Activated CD4-positive, alpha-beta memory T cell treated with anti-CD3 and anti-CD28 coated beads for 36 hours (primary cell): ENCODE measurements at regions not wholly inside any gene's neighbourhood (a gene's known extent, or its start where the extent isn't known, plus 50 kb on each side); places are given as distances from the start of the nearest gene placed in this dataset.

Experiments used
- CTCF ChIA-PET: fragments of 350-600 bp; sonication (Branson Sonifier 250); formaldehyde crosslinking; loops from one replicate; lab custom pipeline; 2021; ENCODE audit warnings: antibody characterized with exemption, inconsistent platforms; lab: Charles Lee
- POLR2A ChIA-PET: fragments of 350-600 bp; sonication (Branson Sonifier 250); formaldehyde crosslinking; loops from one replicate; lab custom pipeline; 2021; ENCODE audit warnings: antibody characterized with exemption; lab: Charles Lee
- DNase-seq: peaks from one replicate; pipeline ENCODE4 v3.0.0-alpha.2; 2020
- H3K27ac Mint-ChIP-seq: one replicate; pipeline ENCODE4 v1.8.0; 2021; ENCODE audit warnings: mixed read lengths
- H3K27me3 Mint-ChIP-seq: one replicate; pipeline ENCODE4 v1.8.0; 2021; ENCODE audit warnings: mixed read lengths
- H3K36me3 Mint-ChIP-seq: one replicate; pipeline ENCODE4 v1.8.0; 2021; ENCODE audit warnings: mixed read lengths
- H3K4me1 Mint-ChIP-seq: one replicate; pipeline ENCODE4 v1.8.0; 2021; ENCODE audit warnings: low read depth, mixed read lengths
- H3K4me3 Mint-ChIP-seq: one replicate; pipeline ENCODE4 v1.8.0; 2021; ENCODE audit warnings: mild to moderate bottlenecking, mixed read lengths
- H3K9me3 Mint-ChIP-seq: one replicate; pipeline ENCODE4 v1.8.0; 2021; ENCODE audit warnings: mixed read lengths
- intact Hi-C: fragments of 100-400 bp; cut with micrococcal nuclease; formaldehyde crosslinking; loops from one replicate; pipeline ENCODE4 v1.15.1; 2023

DNA sequence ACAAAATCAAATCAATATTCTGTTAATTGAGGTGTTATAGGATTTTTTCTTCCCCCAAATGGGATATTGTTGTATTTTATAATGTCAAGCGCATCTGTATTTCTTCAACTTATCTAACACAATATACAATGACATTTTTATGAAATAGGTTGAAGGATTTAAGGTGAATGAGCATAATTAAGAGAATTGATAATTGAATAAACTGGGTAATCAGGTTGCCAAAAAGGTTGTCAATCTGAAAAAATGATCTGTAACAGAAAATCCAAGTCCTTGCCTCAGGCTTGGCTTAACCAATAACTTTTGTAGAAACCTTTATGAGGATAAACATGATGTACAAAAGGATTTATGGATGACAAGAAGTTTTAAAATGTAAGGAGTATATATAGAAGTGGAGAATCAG lies 1101.7 kb upstream of the EYS start:
- no peak overlapping the region for H3K27ac Mint-ChIP-seq
- ChIA-PET CTCF (no interaction called here), POLR2A (no interaction called here)
- H3K27me3 Mint-ChIP-seq, result no peaks in the 10 kb centered on the region
- H3K4me3 Mint-ChIP-seq, result no peak overlapping the region
- DNase-seq, result no peak
- H3K4me1 Mint-ChIP-seq, result no peaks in the 10 kb centered on the region
- peaks cover 6% of the 10 kb centered on the region for H3K9me3 Mint-ChIP-seq
- intact Hi-C loops, result no loop called here
- no peaks in the 10 kb centered on the region for H3K36me3 Mint-ChIP-seq

DNA sequence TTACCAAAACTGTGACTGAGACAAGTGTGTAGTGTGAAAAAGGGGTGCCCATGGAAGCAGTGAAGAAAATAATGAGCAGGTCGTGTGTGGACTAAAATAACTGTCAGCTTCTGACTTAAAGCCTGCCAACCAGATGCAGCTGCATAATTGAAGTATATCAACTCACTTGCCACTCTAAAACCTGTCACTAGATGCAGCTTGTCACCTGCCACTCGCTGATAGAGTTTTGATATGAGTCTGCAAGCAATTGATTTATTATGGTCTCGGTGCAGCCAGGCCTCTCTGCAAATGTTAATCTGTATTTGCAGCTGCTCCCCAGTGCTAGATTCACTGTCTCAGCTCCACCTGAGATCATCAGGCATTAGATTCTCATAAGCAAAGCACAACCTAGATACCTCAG lies 1090.0 kb upstream of the EYS start:
- no peaks in the 10 kb centered on the region for H3K4me1 Mint-ChIP-seq
- CTCF ChIA-PET, result no interaction called here
- H3K9me3 Mint-ChIP-seq, result peaks cover 15% of the 10 kb centered on the region
- POLR2A ChIA-PET, result no interaction called here
- H3K36me3 Mint-ChIP-seq, result no peaks in the 10 kb centered on the region
- no peak for DNase-seq
- no peaks in the 10 kb centered on the region for H3K27me3 Mint-ChIP-seq
- intact Hi-C loops, result no loop called here
- H3K4me3 Mint-ChIP-seq, result no peak overlapping the region
- no peak overlapping the region for H3K27ac Mint-ChIP-seq

DNA sequence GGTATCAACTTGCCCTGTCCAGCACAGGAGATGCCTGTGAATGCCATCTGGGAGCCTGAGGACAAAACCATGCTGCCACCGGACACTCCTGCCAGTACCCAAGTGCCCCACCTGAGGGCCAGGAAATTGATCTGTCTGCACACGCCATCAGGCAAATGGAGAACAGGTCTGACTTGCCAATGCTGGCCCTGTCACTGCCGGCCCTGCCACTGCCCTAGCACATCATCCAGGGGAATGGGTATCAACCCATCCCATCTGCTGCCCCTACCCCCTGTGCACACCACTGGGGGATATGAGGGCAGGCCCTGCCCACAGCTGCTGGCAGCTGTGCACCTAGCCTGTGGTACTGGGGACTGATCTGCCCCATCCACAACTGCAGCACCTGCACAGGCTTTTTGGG lies 1081.6 kb upstream of the EYS start:
- H3K4me1 Mint-ChIP-seq, result no peaks in the 10 kb centered on the region
- ChIA-PET POLR2A (no interaction called here), CTCF (no interaction called here)
- H3K27ac Mint-ChIP-seq, result no peak overlapping the region
- intact Hi-C loops, result no loop called here
- DNase-seq, result no peak
- H3K9me3 Mint-ChIP-seq, result peaks cover 3% of the 10 kb centered on the region
- H3K27me3 Mint-ChIP-seq, result no peaks in the 10 kb centered on the region
- no peaks in the 10 kb centered on the region for H3K36me3 Mint-ChIP-seq
- no peak overlapping the region for H3K4me3 Mint-ChIP-seq

DNA sequence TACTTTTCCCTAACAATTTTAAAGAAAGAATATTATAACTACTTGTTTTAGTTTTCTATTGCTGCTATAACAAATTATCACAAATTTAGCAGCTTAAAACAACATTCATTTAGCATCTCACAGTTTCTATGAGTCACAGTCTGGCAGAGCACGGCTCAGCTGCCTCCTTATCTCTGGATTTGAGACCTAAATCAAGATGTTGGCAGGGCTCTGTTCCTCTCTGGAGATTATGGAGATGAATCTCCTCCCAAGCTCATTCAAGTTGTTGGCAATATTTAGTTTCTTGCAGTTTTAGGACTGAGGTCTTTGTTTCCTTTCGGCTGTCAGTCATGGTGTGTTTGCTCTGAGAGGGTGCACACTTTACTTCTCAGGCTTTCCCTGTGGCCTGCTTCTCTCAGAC lies 1065.8 kb upstream of the EYS start:
- Mint-ChIP-seq H3K27me3 (no peaks in the 10 kb centered on the region), H3K4me1 (no peaks in the 10 kb centered on the region), H3K4me3 (no peak overlapping the region), H3K9me3 (peaks cover 17% of the 10 kb centered on the region), H3K27ac (no peak overlapping the region), H3K36me3 (no peaks in the 10 kb centered on the region)
- CTCF ChIA-PET, result no interaction called here
- POLR2A ChIA-PET, result no interaction called here
- intact Hi-C loops, result no loop called here
- DNase-seq, result no peak

DNA sequence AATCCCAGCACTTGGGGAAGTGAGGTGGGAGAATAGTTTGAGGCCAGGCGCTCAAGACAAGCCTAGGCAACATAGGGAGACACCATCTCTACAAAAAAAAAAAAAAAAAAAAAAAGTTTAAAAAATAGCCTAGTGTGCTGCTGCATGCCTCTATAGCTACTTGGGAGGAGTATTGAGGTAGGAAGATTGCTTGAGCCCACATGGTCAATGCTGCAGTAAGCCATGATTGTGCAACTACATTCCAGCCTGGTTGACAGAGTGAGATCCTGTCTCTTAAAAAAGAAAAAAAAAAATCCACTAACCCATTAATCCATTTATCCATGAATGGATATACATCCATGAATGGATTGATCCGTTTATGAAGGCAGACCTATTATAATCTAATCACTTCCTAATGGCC lies 1064.6 kb upstream of the EYS start:
- ChIA-PET CTCF (no interaction called here), POLR2A (no interaction called here)
- H3K9me3 Mint-ChIP-seq, result peaks cover 12% of the 10 kb centered on the region
- H3K4me3 Mint-ChIP-seq, result no peak overlapping the region
- no peak overlapping the region for H3K27ac Mint-ChIP-seq
- H3K4me1 Mint-ChIP-seq, result no peaks in the 10 kb centered on the region
- H3K27me3 Mint-ChIP-seq, result no peaks in the 10 kb centered on the region
- intact Hi-C loops, result no loop called here
- no peaks in the 10 kb centered on the region for H3K36me3 Mint-ChIP-seq
- no peak for DNase-seq

DNA sequence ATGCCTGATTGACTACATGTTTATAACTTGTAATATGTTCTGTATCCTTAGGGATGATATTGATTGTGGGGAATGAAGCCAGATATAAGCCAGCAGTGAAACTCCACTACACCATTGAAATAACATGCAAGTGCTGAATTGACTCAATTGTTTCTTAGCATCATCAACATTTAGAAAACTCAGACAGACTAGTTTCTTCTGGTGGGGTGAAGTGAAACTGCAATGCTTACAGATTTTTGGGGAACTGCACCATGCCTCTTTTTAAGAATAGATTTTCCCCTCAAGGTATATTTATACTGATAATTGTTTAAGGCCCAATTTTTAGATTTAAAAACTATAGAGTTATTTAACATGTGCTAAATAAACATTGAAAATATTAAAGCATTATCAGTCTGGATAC lies 1044.6 kb upstream of the EYS start:
- POLR2A ChIA-PET, result no interaction called here
- DNase-seq, result no peak
- no peak overlapping the region for H3K27ac Mint-ChIP-seq
- H3K36me3 Mint-ChIP-seq, result no peaks in the 10 kb centered on the region
- H3K4me3 Mint-ChIP-seq, result no peak overlapping the region
- H3K27me3 Mint-ChIP-seq, result no peaks in the 10 kb centered on the region
- H3K4me1 Mint-ChIP-seq, result no peaks in the 10 kb centered on the region
- CTCF ChIA-PET, result no interaction called here
- peaks cover 4% of the 10 kb centered on the region for H3K9me3 Mint-ChIP-seq
- intact Hi-C loops, result no loop called here

DNA sequence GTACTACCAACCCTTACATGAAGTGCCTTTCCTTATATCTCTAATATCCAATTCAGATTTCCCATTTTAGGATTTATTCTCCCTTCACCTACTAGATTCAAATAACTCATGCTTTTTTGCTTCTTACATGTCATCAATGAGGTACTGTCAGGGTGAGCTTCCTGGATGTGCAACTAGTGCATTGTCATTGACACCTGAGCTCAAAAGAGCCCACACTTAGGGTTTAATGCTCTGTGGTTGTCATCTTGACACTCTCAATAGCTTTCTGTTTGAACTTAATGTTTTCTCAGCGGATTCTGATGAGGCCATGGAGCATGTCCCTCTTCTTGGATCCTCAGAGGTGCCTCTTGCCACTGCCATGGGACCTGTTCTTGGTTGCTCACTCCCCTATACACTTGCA lies 1033.3 kb upstream of the EYS start:
- ChIA-PET CTCF (no interaction called here), POLR2A (no interaction called here)
- H3K4me1 Mint-ChIP-seq, result no peaks in the 10 kb centered on the region
- DNase-seq, result no peak
- H3K27me3 Mint-ChIP-seq, result no peaks in the 10 kb centered on the region
- no peak overlapping the region for H3K27ac Mint-ChIP-seq
- intact Hi-C loops, result no loop called here
- H3K4me3 Mint-ChIP-seq, result no peak overlapping the region
- H3K36me3 Mint-ChIP-seq, result no peaks in the 10 kb centered on the region
- peaks cover 5% of the 10 kb centered on the region for H3K9me3 Mint-ChIP-seq

DNA sequence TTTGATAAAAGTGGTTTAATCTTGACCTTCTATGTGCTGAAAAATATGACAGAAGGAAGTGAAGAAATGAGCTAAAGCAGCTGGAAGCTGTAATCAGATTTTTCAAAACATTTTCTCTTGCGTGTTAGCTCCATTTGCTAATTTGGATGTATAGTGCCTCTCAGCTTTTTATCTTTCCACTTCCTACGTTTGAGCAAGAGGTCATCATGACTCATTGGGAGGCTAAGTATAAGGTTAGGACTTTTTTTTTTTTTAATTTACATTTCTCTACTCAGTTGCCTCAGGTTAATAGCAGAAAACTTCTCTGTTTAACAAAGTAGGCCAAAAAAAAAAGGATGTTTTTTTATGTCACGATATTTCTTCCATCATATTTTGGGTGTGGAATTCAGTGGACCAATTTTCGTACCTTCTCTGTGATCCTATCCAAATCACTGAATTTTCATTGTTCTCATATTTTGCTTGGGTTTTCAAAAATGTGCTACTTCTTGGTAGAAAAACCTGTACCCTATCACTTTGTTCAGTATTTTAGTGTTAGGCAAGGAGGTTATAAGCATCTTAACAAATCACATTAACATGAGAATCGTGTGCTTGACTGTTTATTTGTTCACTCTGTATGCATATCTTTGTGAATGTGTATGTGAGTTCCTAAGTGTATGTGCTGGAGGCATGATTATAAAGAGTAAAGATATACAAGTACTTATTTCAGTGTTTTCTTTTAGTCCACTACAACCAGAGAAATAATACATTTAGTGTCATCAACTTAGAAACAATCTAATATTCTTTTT lies 1028.3 kb upstream of the EYS start:
- Mint-ChIP-seq H3K36me3 (no peaks in the 10 kb centered on the region), H3K4me3 (no peak overlapping the region), H3K27me3 (no peaks in the 10 kb centered on the region), H3K4me1 (no peaks in the 10 kb centered on the region), H3K9me3 (peaks cover 4% of the 10 kb centered on the region), H3K27ac (no peak overlapping the region)
- ChIA-PET POLR2A (no interaction called here), CTCF (interaction anchor here (0.7 kb wide), 1 partner anchor 20 kb away, joined by 5 read pairs; no protein-coding TSS in a partner anchor)
- intact Hi-C loops, result no loop called here
- DNase-seq, result no peak

DNA sequence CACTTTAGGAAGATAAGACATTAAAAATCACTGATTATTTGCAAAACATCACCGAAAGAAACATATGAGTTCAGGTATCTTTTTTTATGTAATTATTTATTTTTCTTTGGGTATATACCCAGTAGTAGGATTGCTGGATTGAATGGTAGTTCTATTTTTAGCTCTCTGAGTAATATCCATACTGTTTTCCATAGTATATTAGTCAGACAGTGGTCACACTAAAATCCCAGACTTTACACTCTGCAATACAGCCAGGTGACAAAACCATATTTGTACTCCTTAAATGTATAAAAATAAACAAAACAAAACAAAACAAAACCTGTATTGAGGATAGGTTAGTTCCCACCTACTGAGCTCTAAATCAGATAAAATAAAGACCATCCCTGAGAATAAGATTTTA lies 1024.3 kb upstream of the EYS start:
- ChIA-PET CTCF (interaction anchor here (0.7 kb wide), 1 partner anchor 935 kb away, joined by 3 read pairs; no protein-coding TSS in a partner anchor), POLR2A (no interaction called here)
- Mint-ChIP-seq H3K27me3 (no peaks in the 10 kb centered on the region), H3K27ac (no peak overlapping the region), H3K36me3 (no peaks in the 10 kb centered on the region), H3K9me3 (peaks cover 10% of the 10 kb centered on the region), H3K4me1 (no peaks in the 10 kb centered on the region), H3K4me3 (no peak overlapping the region)
- intact Hi-C loops, result no loop called here
- no peak for DNase-seq

DNA sequence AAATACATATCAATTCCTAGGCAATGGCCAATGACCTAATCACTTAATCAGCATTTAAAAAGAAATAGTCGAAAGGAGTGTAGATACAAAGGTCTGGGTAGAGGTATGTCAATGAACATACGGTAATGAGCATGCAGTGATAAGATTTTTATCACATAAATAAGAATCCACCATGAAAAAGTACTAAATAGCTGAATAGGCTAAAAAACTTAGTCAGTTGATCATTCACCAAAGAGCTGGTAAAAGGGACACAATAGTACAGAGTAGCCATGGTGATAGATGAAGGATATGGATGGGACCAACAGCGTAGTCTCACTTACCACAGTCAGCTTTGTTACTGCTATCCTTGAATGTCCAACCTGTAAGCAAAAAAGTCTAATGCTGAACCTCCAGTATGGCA lies 1018.6 kb upstream of the EYS start:
- H3K9me3 Mint-ChIP-seq, result peaks cover 14% of the 10 kb centered on the region
- H3K27me3 Mint-ChIP-seq, result no peaks in the 10 kb centered on the region
- ChIA-PET POLR2A (no interaction called here), CTCF (no interaction called here)
- no peaks in the 10 kb centered on the region for H3K4me1 Mint-ChIP-seq
- intact Hi-C loops, result no loop called here
- no peak overlapping the region for H3K27ac Mint-ChIP-seq
- no peak for DNase-seq
- no peaks in the 10 kb centered on the region for H3K36me3 Mint-ChIP-seq
- no peak overlapping the region for H3K4me3 Mint-ChIP-seq

DNA sequence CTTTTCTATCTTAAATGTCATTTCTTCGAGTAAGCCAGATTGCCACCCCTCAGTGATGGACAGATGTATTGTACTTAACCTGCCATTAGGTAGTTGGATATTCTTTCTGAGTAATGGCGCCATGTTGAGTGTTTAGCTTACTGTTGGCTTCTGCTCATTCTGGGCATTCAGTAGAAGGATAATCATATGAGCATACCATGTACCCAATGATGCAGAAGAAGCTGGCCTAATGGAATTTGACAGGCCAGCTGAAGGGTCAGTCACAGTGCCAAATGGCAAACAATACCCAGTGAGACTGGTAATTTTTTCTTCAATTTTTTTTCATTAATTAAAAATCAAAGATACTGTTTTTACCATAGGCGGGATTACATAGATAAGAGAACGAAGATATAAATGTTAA lies 1010.8 kb upstream of the EYS start:
- no peak overlapping the region for H3K4me3 Mint-ChIP-seq
- no peak for DNase-seq
- H3K9me3 Mint-ChIP-seq, result no peaks in the 10 kb centered on the region
- H3K4me1 Mint-ChIP-seq, result no peaks in the 10 kb centered on the region
- ChIA-PET POLR2A (no interaction called here), CTCF (no interaction called here)
- no peaks in the 10 kb centered on the region for H3K36me3 Mint-ChIP-seq
- intact Hi-C loops, result no loop called here
- H3K27ac Mint-ChIP-seq, result no peak overlapping the region
- H3K27me3 Mint-ChIP-seq, result no peaks in the 10 kb centered on the region

DNA sequence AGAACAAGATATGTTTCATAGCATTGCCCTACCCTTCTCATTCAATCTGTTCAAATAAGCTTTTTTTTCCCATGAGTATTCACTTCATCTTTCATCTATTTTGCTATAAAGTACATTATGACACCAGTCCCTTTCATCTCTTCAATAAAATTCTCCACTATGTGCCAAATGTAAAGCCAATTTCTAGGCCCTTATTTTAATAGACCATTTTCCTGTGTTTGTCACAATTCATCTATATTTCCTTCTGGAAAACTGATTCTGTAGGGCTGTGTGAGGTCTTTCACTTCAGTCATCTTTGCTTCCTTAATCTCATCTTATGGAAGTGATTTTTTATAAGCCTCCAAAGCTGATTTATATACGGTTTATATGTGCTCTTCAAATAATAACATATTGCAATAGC lies 992.4 kb upstream of the EYS start:
- H3K4me1 Mint-ChIP-seq, result no peaks in the 10 kb centered on the region
- ChIA-PET POLR2A (no interaction called here), CTCF (no interaction called here)
- H3K4me3 Mint-ChIP-seq, result no peak overlapping the region
- H3K9me3 Mint-ChIP-seq, result peaks cover 11% of the 10 kb centered on the region
- intact Hi-C loops, result no loop called here
- H3K27ac Mint-ChIP-seq, result no peak overlapping the region
- DNase-seq, result no peak
- H3K27me3 Mint-ChIP-seq, result no peaks in the 10 kb centered on the region
- H3K36me3 Mint-ChIP-seq, result no peaks in the 10 kb centered on the region

DNA sequence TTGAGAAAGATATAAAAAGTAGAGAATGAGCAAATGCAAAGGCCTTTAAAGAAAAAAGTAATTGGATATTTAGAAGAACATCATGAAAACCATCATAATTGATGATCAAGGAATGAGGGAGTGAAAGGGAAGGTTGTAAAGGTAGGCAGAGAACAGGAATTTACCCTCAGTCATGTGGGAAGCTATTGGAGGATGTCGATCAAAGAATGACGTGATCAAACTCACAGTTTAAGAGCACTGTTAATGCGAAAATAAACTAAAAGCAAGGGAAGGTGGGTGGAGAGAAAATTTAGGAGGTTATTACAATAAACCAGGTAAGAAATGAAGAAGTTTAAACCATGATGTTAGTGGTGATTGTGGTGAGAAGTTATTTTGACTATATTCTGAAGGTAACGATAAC lies 982.6 kb upstream of the EYS start:
- peaks cover 15% of the 10 kb centered on the region for H3K9me3 Mint-ChIP-seq
- ChIA-PET POLR2A (no interaction called here), CTCF (no interaction called here)
- DNase-seq, result no peak
- intact Hi-C loops, result loop anchor here (2.0 kb wide), 1 partner anchor 223 kb away; no protein-coding TSS in a partner anchor
- no peaks in the 10 kb centered on the region for H3K27me3 Mint-ChIP-seq
- H3K27ac Mint-ChIP-seq, result no peak overlapping the region
- no peaks in the 10 kb centered on the region for H3K4me1 Mint-ChIP-seq
- H3K4me3 Mint-ChIP-seq, result no peak overlapping the region
- no peaks in the 10 kb centered on the region for H3K36me3 Mint-ChIP-seq
